GM18520 (cell line): ENCODE measurements at regions not wholly inside any gene's neighbourhood (a gene's known extent, or its start where the extent isn't known, plus 50 kb on each side); places are given as distances from the start of the nearest gene placed in this dataset.
"Not testable (repeated sequence)": the region's sequence is repeated elsewhere in the genome, so short reads cannot be mapped to it uniquely, and the experiment has no call there.

Experiments
- ATAC-seq: cut with Tn5 transposase; IDR thresholded peaks from one replicate; pipeline ENCODE4 v1.9.1; 2021; ENCODE audit not compliant: unreplicated experiment

DNA sequence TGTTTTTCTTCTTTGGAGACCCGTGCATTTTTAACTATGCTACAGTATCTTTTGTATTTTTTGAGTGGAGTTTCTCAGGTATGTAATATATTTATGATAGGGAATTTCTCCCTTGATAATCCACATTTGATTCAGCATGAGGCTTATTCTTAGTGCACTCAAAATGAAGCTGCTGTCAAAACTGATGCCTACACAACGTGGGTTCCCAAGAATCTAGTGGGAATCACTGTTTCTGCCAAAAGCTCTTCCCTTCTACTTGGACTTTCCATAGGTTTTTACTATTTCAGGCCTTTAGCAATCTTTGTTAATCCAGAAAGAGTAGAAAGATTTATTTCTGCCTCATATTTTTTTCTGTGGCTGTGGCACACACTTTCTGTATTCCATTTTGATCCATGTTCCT lies 1003.7 kb downstream of the SLITRK5 start:
- no peak for ATAC-seq

GRCh38 chr13:88675347-88675996 lies 1004.3 kb downstream of the SLITRK5 start:
- ATAC-seq: no peak

GRCh38 chr13:88676016-88676415 lies 1004.8 kb downstream of the SLITRK5 start:
- no peak for ATAC-seq

DNA sequence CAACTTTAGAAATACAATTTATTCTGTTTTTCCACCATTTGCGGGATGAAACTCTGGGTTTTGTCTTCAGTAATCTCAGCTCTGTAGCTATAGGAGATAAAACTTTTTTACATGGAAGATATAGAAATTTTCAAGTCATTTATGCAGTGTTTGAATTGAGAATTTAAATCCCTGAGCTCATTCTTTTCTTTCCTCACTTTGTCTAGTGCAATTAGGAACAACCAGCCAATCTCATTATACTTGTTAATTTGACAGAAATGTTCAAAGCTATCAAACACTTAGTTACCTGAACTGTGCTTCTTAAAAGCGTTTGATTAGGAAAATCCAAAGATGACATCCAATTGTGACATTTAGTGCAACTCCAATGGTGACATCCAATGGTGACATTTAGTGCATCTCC lies 1014.3 kb downstream of the SLITRK5 start:
- no peak for ATAC-seq

DNA sequence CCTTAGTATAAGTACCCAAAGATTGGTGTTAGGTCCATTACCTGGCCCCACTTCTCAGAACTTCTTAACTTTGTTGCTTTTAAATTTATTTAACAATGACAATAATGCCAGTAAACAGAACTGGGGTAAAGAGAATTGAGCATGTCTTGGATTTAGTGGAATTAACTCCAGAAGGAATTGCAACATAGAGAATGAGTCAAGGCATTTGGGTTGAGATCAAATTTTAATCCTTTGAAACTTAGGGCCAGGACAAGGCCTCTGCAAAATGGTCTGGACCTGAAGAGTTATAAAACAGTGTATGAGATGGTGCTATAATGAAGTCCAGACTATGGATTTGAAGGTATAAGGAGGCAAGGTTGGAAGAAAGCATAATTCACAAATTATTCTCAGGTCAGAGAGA lies 1030.4 kb downstream of the SLITRK5 start:
- ATAC-seq: no peak

- no peak for ATAC-seq
These were observed 1033.6 kb downstream of the SLITRK5 start for GRCh38 chr13:88704600-88705275.

DNA sequence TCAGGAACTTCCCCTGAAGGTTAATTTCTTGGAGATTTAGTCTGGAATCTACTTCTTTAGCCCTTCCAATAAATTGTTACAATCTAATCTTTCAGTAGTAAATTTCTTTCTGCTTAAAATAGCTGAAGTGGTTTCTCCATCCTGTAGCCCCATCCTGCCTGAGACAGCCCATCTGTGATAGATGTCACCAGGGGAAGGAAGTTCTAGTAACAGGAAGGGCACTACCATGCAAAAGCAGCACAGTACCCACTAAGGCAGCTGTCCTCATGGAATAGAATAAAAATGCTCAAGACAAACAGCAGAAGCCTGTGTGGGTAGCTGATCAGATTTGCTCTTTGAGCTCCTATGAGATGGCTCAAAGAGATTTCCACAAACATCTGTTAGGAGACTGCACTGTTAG lies 1036.5 kb downstream of the SLITRK5 start:
- ATAC-seq: no peak

- ATAC-seq: no peak
These were observed 1046.8 kb downstream of the SLITRK5 start for GRCh38 chr13:88717946-88718345.

- no peak for ATAC-seq
These were observed 1047.6 kb downstream of the SLITRK5 start for GRCh38 chr13:88718781-88719180.

DNA sequence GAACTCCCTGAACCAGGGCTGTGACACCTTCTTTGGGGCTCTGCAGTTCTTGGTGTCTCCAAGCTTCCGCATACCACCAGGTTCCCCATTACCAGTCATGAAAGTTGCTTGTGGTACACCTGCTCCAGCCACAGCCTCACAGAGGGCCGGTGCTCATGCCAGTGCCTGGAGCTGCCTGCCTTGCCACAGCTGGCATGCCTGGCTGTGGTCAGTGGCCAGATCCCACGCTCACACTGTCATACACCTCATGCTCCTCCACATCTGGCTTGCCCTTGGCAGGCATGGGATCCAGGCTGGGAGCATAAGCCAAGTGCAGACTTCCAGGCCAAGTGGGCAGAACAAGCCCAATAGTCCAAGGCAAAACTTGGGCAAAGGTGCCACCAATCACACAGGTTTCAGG lies 1054.9 kb downstream of the SLITRK5 start:
- no peak for ATAC-seq

DNA sequence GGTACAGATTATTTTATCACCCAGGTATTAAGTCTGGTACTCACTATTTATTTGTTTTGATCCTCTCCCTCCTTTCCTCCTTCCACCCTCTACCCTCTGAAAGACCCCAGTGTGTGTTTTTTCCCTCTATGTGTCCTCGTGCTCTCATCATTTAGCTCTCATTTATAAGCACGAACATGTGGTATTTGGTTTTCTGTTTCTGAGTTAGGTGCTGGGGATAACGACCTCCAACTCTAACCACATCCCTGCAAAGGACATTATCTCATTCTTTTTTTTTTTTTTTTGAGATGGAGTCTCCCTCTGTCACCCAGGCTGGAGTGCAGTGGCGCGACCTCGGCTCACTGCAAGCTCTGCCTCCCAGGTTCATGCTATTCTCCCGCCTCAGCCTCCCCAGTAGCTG lies 1056.1 kb downstream of the SLITRK5 start:
- ATAC-seq: not testable (repeated sequence)

GRCh38 chr13:88729605-88730004 lies 1058.4 kb downstream of the SLITRK5 start:
- no peak for ATAC-seq

GRCh38 chr13:88736026-88736425 lies 1064.9 kb downstream of the SLITRK5 start:
- ATAC-seq: no peak

GRCh38 chr13:88739195-88739594 lies 1068.0 kb downstream of the SLITRK5 start:
- ATAC-seq: no peak

DNA sequence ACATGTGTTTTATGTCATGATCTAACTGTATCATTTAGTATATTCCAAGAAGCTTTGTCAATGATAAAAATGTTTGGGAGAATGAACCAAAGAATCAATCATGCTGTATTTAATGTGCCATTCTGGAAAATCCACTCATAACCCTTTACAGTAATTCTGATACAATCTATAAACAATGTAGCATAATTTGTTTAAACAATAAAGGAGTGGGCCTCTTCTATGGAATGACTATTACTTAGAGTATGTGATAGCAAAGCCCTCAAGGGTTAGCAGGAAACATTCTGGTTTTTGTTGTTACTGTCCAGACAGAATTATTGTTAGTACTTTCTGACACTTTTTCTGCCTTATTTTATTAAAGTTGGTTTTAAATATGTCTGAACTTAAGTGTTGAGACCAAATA lies 1073.1 kb downstream of the SLITRK5 start:
- ATAC-seq: no peak

DNA sequence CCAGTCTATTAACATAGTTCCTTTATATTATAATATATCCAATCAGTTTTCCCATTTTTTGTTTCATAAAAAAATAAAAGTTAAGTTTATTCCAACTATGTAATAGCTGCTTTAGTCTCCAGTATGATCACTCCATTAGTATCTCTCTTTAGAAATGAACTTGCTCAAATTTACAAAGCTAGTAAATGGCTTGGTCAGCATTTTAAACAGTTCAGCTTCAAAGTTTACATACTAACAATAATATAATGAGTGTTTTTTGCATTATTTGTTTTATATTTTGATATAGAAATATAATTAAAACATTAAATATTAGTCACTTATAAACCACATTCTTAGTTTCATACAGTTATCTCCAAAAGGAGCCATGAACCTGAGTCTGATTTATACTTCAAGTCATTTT lies 1073.8 kb downstream of the SLITRK5 start:
- ATAC-seq: no peak

GRCh38 chr13:88752041-88752440 lies 1080.9 kb downstream of the SLITRK5 start:
- ATAC-seq: no peak

DNA sequence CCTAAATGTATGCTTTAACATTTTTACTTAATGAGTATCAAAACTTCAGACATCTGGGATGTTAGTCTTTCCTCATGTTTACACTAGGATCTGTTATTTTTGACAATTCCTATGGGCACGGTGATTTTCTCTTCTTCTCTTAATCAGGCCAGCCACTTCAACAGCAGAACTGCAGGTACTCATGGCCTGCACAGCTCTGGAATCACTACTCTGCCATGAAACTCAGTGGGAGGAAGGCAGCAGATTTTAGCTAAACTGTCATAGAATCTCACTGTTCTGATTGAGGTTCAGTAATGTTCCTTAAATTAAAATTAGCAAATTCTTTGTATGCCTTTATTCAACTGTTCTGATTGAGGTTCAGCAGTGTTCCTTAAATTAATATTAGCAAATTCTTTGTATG lies 1083.0 kb downstream of the SLITRK5 start:
- no peak for ATAC-seq

DNA sequence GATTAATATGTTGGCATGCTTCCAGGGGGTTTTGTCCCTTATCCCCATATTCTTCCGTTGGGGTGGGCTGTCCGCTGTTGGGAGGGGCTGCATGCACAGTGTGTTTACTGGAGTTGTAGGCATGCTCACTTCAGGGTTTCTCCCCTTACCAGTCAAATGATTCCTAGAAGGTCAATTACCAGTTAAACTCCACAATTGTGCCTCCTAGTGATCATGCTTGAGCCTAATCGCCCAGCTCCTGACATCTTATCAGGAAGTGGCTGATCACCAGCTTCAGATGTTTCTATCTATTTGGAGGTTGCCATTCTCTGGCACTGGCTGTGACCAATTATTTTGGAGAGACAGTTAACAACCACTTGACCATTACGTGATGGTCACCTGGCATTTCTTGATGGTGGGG lies 1090.0 kb downstream of the SLITRK5 start:
- ATAC-seq: no peak

DNA sequence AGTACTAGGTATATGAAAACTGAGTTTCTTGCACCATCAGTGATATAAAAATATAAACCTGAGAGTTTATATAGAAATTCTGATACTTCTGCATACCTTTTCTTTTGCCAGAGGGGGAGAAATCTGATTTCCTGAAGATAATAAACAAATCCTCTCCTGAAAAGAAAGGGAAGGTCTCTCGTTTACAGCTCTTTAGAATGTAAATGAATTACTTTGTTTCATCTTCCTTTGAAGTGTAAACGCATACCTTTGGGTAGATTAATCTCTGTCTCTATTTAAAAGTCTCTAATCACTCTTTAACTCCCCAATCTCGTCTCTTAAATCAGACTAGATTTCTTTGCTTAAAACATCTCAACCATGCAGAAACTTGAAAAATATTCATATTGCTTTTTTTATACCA lies 1092.9 kb downstream of the SLITRK5 start:
- no peak for ATAC-seq

- no peak for ATAC-seq
These were observed 1129.3 kb downstream of the SLITRK5 start for GRCh38 chr13:88800505-88800904.

DNA sequence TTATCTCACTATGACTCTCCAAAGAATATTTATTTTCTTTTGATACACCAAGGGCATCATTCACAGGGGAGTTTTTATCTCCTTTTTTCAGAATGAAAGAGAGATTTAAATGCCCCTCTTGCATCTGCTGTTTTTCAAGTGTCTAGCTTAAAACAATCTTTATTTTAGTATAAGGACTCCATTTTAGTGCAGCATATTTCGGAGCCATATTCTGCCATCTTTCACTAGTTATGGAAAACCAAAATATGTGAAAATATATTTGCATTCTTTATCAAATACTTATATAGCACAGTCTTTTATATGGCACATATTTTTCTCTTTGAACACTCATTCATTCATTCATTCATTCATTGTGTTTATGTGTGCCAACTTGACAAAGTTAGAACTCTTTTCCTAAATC lies 1130.2 kb downstream of the SLITRK5 start:
- no peak for ATAC-seq

GRCh38 chr13:88802886-88803285 lies 1131.7 kb downstream of the SLITRK5 start:
- ATAC-seq: no peak
